H7 (cell line): ENCODE measurements at regions not wholly inside any gene's neighbourhood (a gene's known extent, or its start where the extent isn't known, plus 50 kb on each side); places are given as distances from the start of the nearest gene placed in this dataset.

Experiments used
- DNase-seq: peaks from one replicate; pipeline ENCODE4 v3.0.0; 2012
- H3K27me3 ChIP-seq: 2 replicates; pipeline ENCODE4 v1.6.0; 2011; ENCODE audit warnings: mild to moderate bottlenecking, low read length; ENCODE audit not compliant: control insufficient read depth, insufficient read depth
- H3K36me3 ChIP-seq: replicated peaks from 2 replicates; pipeline ENCODE4 v1.5.1; 2011; ENCODE audit warnings: low read length; ENCODE audit not compliant: control insufficient read depth, insufficient read depth
- H3K4me3 ChIP-seq: 2 replicates; pipeline ENCODE4 v1.5.1; 2011; ENCODE audit warnings: low read depth, mild to moderate bottlenecking, control low read depth, low read length, moderate library complexity; ENCODE audit not compliant: insufficient read depth

- H3K4me3 ChIP-seq, result no peak overlapping the region
- no peaks in the 10 kb centered on the region for H3K36me3 ChIP-seq
- H3K27me3 ChIP-seq, result no peaks in the 10 kb centered on the region
- no peak for DNase-seq
Observed at GRCh38 chr3:1587426-1587825, 494.6 kb downstream of the CNTN6 start.

GRCh38 chr3:1591327-1592028 lies 498.7 kb downstream of the CNTN6 start:
- no peak overlapping the region for H3K4me3 ChIP-seq

GRCh38 chr3:1594940-1595339 lies 502.1 kb downstream of the CNTN6 start:
- Histone ChIP-seq H3K4me3 (no peak overlapping the region), H3K36me3 (no peaks in the 10 kb centered on the region), H3K27me3 (no peaks in the 10 kb centered on the region)
- DNase-seq, result no peak

More at GRCh38 chr3:1591327-1592028, 498.7 kb downstream of the CNTN6 start:
- no peaks in the 10 kb centered on the region for H3K27me3 ChIP-seq
- no peak for DNase-seq
- no peaks in the 10 kb centered on the region for H3K36me3 ChIP-seq

- no peaks in the 10 kb centered on the region for H3K27me3 ChIP-seq
- DNase-seq, result no peak
- H3K36me3 ChIP-seq, result no peaks in the 10 kb centered on the region
Observed at GRCh38 chr3:1600206-1600605, 498.5 kb upstream of the CNTN4 start.

GRCh38 chr3:1600700-1601418 lies 497.8 kb upstream of the CNTN4 start:
- no peak overlapping the region for H3K4me3 ChIP-seq
- H3K27me3 ChIP-seq, result no peaks in the 10 kb centered on the region
- DNase-seq, result no peak
- H3K36me3 ChIP-seq, result no peaks in the 10 kb centered on the region

More at GRCh38 chr3:1600206-1600605, 498.5 kb upstream of the CNTN4 start:
- H3K4me3 ChIP-seq, result no peak overlapping the region

GRCh38 chr3:1609416-1609815 lies 489.2 kb upstream of the CNTN4 start:
- Histone ChIP-seq H3K27me3 (no peaks in the 10 kb centered on the region), H3K4me3 (no peak overlapping the region), H3K36me3 (no peaks in the 10 kb centered on the region)
- no peak for DNase-seq

GRCh38 chr3:1611824-1612223 lies 486.8 kb upstream of the CNTN4 start:
- peak; percentile 5 for DNase-seq
- no peaks in the 10 kb centered on the region for H3K27me3 ChIP-seq
- no peaks in the 10 kb centered on the region for H3K36me3 ChIP-seq
- H3K4me3 ChIP-seq, result no peak overlapping the region

GRCh38 chr3:1613962-1614361 lies 484.7 kb upstream of the CNTN4 start:
- DNase-seq, result no peak
- no peaks in the 10 kb centered on the region for H3K27me3 ChIP-seq
- H3K4me3 ChIP-seq, result no peak overlapping the region
- no peaks in the 10 kb centered on the region for H3K36me3 ChIP-seq

GRCh38 chr3:1616744-1617143 lies 481.9 kb upstream of the CNTN4 start:
- no peaks in the 10 kb centered on the region for H3K27me3 ChIP-seq
- H3K36me3 ChIP-seq, result no peaks in the 10 kb centered on the region
- no peak for DNase-seq
- no peak overlapping the region for H3K4me3 ChIP-seq

- Histone ChIP-seq H3K27me3 (no peaks in the 10 kb centered on the region), H3K4me3 (no peak overlapping the region), H3K36me3 (no peaks in the 10 kb centered on the region)
- no peak for DNase-seq
Observed at GRCh38 chr3:1623896-1624295, 474.8 kb upstream of the CNTN4 start.

GRCh38 chr3:1632128-1632527 lies 466.5 kb upstream of the CNTN4 start:
- no peak for DNase-seq
- Histone ChIP-seq H3K4me3 (no peak overlapping the region), H3K27me3 (no peaks in the 10 kb centered on the region), H3K36me3 (no peaks in the 10 kb centered on the region)

GRCh38 chr3:1661839-1662238 lies 436.8 kb upstream of the CNTN4 start:
- H3K4me3 ChIP-seq, result no peak overlapping the region
- H3K36me3 ChIP-seq, result no peaks in the 10 kb centered on the region
- DNase-seq, result no peak
- H3K27me3 ChIP-seq, result no peaks in the 10 kb centered on the region

- Histone ChIP-seq H3K4me3 (no peak overlapping the region), H3K27me3 (no peaks in the 10 kb centered on the region), H3K36me3 (no peaks in the 10 kb centered on the region)
- no peak for DNase-seq
Observed at GRCh38 chr3:1664266-1664665, 434.4 kb upstream of the CNTN4 start.

GRCh38 chr3:1666865-1667264 lies 431.8 kb upstream of the CNTN4 start:
- Histone ChIP-seq H3K27me3 (no peaks in the 10 kb centered on the region), H3K36me3 (no peaks in the 10 kb centered on the region), H3K4me3 (no peak overlapping the region)
- no peak for DNase-seq

GRCh38 chr3:1677576-1678156 lies 421.0 kb upstream of the CNTN4 start:
- Histone ChIP-seq H3K36me3 (no peaks in the 10 kb centered on the region), H3K4me3 (no peak overlapping the region), H3K27me3 (no peaks in the 10 kb centered on the region)
- no peak for DNase-seq
